ENCODE measurements at regions not wholly inside any gene's neighbourhood (a gene's known extent, or its start where the extent isn't known, plus 50 kb on each side); places are given as distances from the start of the nearest gene placed in this dataset.
"Not testable (repeated sequence)": the region's sequence is repeated elsewhere in the genome, so short reads cannot be mapped to it uniquely, and the experiment has no call there.

- TF ChIP-seq POLR2A, CTCF, POLR2AphosphoS5 (IDR thresholded peaks at IDR 0.05): not testable (repeated sequence)
These were observed 376.1 kb downstream of the BCL2L11 start for GRCh38 chr2:111496860-111497259.
